Neutrophil (primary cell): ENCODE measurements at regions not wholly inside any gene's neighbourhood (a gene's known extent, or its start where the extent isn't known, plus 50 kb on each side); places are given as distances from the start of the nearest gene placed in this dataset.

Source experiments
- H3K27ac ChIP-seq: fragments of 200-600 bp; sonication (generic); 2 replicates; pipeline ENCODE4 v1.5.1; 2016; ENCODE audit warnings: mild to moderate bottlenecking, moderate library complexity
- H3K27me3 ChIP-seq: fragments of 200-600 bp; sonication (generic); 2 replicates; pipeline ENCODE4 v1.6.0; 2016; ENCODE audit warnings: mild to moderate bottlenecking
- H3K36me3 ChIP-seq: fragments of 200-600 bp; sonication (generic); 2 replicates; pipeline ENCODE4 v1.5.1; 2017
- H3K4me1 ChIP-seq, 2 experiments: fragments of 200-600 bp in 1 of 2; sonication (generic) in 1 of 2; 1 replicate in 1 of 2; 2 replicates in 1 of 2; pipeline versions ENCODE4 v1.5.1 to v1.6.1; 2013 to 2016; ENCODE audit warnings: low read depth in 1 of 2, low read length in 1 of 2, mild to moderate bottlenecking in 1 of 2, moderate library complexity in 1 of 2; ENCODE audit not compliant: control insufficient read depth in 1 of 2, insufficient read depth in 1 of 2
- H3K4me3 ChIP-seq, 2 experiments: fragments of 200-600 bp in 1 of 2; sonication (generic) in 1 of 2; 1 replicate in 1 of 2; 2 replicates in 1 of 2; pipeline ENCODE4 v1.5.1; 2013 to 2016; ENCODE audit warnings: low read depth in 1 of 2, low read length in 1 of 2, mild to moderate bottlenecking in 1 of 2, moderate library complexity in 1 of 2
- H3K9me3 ChIP-seq: fragments of 200-600 bp; sonication (generic); 2 replicates; pipeline ENCODE4 v1.5.1; 2016
- CTCF ChIP-seq: fragments of 200-600 bp; sonication (generic); IDR thresholded peaks from 2 replicates; pipeline ENCODE4 v1.5.1; 2016; ENCODE audit warnings: antibody characterized with exemption

GRCh38 chr2:189231719-189232323 is 52.3 kb upstream of the COL5A2 start:
- TF ChIP-seq CTCF = no peak
- Histone ChIP-seq H3K9me3 (no peaks in the 10 kb centered on the region), H3K4me1 (no peaks in the 10 kb centered on the region), H3K27ac (no peak overlapping the region), H3K36me3 (no peaks in the 10 kb centered on the region), H3K27me3 (no peaks in the 10 kb centered on the region), H3K4me3 (no peak overlapping the region)

DNA sequence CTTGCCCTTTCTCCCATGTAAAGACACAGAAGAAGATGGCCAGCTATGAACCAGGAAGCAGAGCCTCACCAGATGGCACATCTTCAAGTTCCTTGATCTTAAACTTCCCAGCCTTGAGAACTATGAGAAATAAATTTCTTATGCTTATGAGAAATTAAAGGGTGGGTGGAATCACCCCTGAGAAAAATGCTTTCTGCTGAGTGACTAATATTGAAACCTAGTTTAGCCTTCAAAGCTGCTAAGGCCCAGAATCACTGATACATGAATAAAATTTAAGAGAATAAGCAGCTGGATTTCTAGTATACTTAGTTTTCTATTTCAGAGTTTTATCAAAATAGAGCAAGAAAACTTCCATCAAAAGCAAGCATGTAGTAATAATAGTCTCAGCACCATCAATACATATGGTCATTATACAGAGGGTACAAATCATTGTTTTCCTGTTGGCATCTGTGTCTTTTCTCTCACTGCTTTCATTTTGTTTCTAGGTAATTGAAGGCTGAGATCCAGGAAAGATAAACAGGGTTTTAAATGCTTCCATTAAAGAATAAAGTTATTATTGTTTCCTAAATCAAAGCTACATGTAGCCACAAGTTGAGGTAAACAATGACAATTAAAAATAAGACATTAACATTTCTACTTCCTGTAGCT is 53.3 kb upstream of the COL5A2 start:
- Histone ChIP-seq H3K36me3 (no peaks in the 10 kb centered on the region), H3K27me3 (no peaks in the 10 kb centered on the region), H3K4me1 (no peaks in the 10 kb centered on the region), H3K9me3 (no peaks in the 10 kb centered on the region), H3K27ac (no peak overlapping the region), H3K4me3 (no peak overlapping the region)
- TF ChIP-seq CTCF = no peak

DNA sequence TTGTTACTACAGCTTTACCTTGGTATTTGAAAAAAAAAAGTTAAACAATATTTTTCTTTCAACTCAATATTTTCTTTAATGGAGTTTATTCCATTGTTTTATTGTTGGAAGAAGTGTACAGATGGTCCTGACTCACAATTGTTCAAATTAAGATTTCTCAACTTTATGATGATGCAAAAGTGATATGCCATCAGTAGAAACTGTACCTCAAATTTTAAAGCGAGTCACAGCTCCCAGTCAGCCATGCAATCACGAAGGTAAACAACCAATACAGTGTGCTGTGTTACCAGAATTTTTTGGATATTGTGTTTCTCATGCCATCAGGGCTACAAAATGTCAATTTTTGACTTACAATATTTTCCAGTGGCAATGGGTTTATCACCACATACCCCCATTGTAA is 54.0 kb upstream of the COL5A2 start:
- Histone ChIP-seq H3K4me3 (no peak overlapping the region), H3K4me1 (no peaks in the 10 kb centered on the region), H3K27me3 (no peaks in the 10 kb centered on the region), H3K9me3 (no peaks in the 10 kb centered on the region), H3K36me3 (no peaks in the 10 kb centered on the region), H3K27ac (no peak overlapping the region)
- no peak for TF ChIP-seq CTCF

GRCh38 chr2:189234991-189235390 is 55.4 kb upstream of the COL5A2 start:
- Histone ChIP-seq H3K27me3 (no peaks in the 10 kb centered on the region), H3K27ac (no peak overlapping the region), H3K9me3 (no peaks in the 10 kb centered on the region), H3K36me3 (no peaks in the 10 kb centered on the region), H3K4me1 (no peaks in the 10 kb centered on the region), H3K4me3 (no peak overlapping the region)
- no peak for TF ChIP-seq CTCF

- H3K36me3 ChIP-seq = no peaks in the 10 kb centered on the region
- H3K27me3 ChIP-seq = no peaks in the 10 kb centered on the region
- H3K4me3 ChIP-seq = no peak overlapping the region
- no peak overlapping the region for H3K27ac ChIP-seq
- no peaks in the 10 kb centered on the region for H3K4me1 ChIP-seq
- H3K9me3 ChIP-seq = no peaks in the 10 kb centered on the region
- TF ChIP-seq CTCF = no peak
These were observed 56.5 kb upstream of the COL5A2 start for GRCh38 chr2:189236066-189236465.
